ENCODE measurements at regions not wholly inside any gene's neighbourhood (a gene's known extent, or its start where the extent isn't known, plus 50 kb on each side); places are given as distances from the start of the nearest gene placed in this dataset.

- TF ChIP-seq, protein P1, sequence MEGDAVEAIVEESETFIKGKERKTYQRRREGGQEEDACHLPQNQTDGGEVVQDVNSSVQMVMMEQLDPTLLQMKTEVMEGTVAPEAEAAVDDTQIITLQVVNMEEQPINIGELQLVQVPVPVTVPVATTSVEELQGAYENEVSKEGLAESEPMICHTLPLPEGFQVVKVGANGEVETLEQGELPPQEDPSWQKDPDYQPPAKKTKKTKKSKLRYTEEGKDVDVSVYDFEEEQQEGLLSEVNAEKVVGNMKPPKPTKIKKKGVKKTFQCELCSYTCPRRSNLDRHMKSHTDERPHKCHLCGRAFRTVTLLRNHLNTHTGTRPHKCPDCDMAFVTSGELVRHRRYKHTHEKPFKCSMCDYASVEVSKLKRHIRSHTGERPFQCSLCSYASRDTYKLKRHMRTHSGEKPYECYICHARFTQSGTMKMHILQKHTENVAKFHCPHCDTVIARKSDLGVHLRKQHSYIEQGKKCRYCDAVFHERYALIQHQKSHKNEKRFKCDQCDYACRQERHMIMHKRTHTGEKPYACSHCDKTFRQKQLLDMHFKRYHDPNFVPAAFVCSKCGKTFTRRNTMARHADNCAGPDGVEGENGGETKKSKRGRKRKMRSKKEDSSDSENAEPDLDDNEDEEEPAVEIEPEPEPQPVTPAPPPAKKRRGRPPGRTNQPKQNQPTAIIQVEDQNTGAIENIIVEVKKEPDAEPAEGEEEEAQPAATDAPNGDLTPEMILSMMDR (IDR thresholded peaks at IDR 0.05), result no peak
- TF ChIP-seq, protein P2, sequence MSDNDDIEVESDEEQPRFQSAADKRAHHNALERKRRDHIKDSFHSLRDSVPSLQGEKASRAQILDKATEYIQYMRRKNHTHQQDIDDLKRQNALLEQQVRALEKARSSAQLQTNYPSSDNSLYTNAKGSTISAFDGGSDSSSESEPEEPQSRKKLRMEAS (CRISPR knock-in tag; IDR thresholded peaks at IDR 0.05), result no peak
- TF ChIP-seq, protein P3, sequence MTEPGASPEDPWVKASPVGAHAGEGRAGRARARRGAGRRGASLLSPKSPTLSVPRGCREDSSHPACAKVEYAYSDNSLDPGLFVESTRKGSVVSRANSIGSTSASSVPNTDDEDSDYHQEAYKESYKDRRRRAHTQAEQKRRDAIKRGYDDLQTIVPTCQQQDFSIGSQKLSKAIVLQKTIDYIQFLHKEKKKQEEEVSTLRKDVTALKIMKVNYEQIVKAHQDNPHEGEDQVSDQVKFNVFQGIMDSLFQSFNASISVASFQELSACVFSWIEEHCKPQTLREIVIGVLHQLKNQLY (CRISPR knock-in tag; IDR thresholded peaks at IDR 0.05), result no peak
- TF ChIP-seq USF1 (CRISPR knock-in tag; IDR thresholded peaks at IDR 0.05) (no peak), CREB1 (CRISPR knock-in tag; IDR thresholded peaks at IDR 0.05) (no peak), MYBL2 (CRISPR knock-in tag; IDR thresholded peaks at IDR 0.05) (no peak), CBFB (CRISPR knock-in tag; IDR thresholded peaks at IDR 0.05; ENCODE audit: low read depth) (no peak), FOXJ3 (CRISPR knock-in tag; IDR thresholded peaks at IDR 0.05; ENCODE audit: borderline replicate concordance) (no peak)
Measured at GRCh38 chr6:147888374-147888773, 379.9 kb downstream of the SAMD5 start.
